ENCODE measurements at regions not wholly inside any gene's neighbourhood (a gene's known extent, or its start where the extent isn't known, plus 50 kb on each side); places are given as distances from the start of the nearest gene placed in this dataset.

DNA sequence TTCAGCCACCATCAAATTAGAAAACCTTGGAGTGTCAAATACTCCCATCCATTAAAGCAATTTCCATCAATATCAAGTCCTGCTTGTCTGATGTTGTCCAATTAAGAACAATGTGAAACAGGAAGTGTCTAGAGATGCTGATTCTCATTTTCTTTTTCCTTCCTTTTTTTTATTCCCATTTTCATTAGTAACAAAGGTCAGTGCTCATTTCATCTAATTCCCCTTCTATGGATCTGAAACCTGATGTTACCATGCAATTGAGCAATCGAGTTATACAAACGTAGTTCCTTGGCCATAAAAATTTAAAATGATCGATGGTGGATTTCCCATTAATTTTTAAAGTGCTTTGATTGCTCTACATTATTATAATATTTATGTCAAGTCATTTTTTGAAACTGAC lies 330.6 kb upstream of the ZC3H12C start:
- H3K4me1 Mint-ChIP-seq, result no peaks in the 10 kb centered on the region
- H3K27me3 Mint-ChIP-seq, result peaks cover 2% of the 10 kb centered on the region
- H3K27ac Mint-ChIP-seq, result no peak overlapping the region
- no peak for DNase-seq (ENCODE audit: low spot score in 2 of 2)
- H3K4me3 Mint-ChIP-seq, result no peak overlapping the region
- H3K9me3 Mint-ChIP-seq, result no peaks in the 10 kb centered on the region
- no peaks in the 10 kb centered on the region for H3K36me3 Mint-ChIP-seq
- no peak for ATAC-seq (ENCODE audit: low read depth)

- Mint-ChIP-seq H3K9me3 (no peaks in the 10 kb centered on the region), H3K27me3 (peaks cover 2% of the 10 kb centered on the region)
- no peak for ATAC-seq (ENCODE audit: low read depth)
These were observed 327.4 kb upstream of the ZC3H12C start for GRCh38 chr11:109765709-109766311.

GRCh38 chr11:109769858-109770257 lies 323.3 kb upstream of the ZC3H12C start:
- Mint-ChIP-seq H3K27ac (no peak overlapping the region), H3K27me3 (peaks cover 3% of the 10 kb centered on the region), H3K4me1 (no peaks in the 10 kb centered on the region), H3K4me3 (no peak overlapping the region), H3K36me3 (no peaks in the 10 kb centered on the region), H3K9me3 (no peaks in the 10 kb centered on the region)
- DNase-seq (ENCODE audit: low spot score in 2 of 2) (no peak), ATAC-seq (ENCODE audit: low read depth) (no peak)

More at GRCh38 chr11:109765709-109766311, 327.4 kb upstream of the ZC3H12C start:
- H3K36me3 Mint-ChIP-seq, result no peaks in the 10 kb centered on the region
- DNase-seq (ENCODE audit: low spot score in 2 of 2), result no peak
- no peaks in the 10 kb centered on the region for H3K4me1 Mint-ChIP-seq
- H3K27ac Mint-ChIP-seq, result no peak overlapping the region
- no peak overlapping the region for H3K4me3 Mint-ChIP-seq

GRCh38 chr11:109770323-109770722 lies 322.9 kb upstream of the ZC3H12C start:
- Mint-ChIP-seq H3K27ac (no peak overlapping the region), H3K4me3 (no peak overlapping the region), H3K9me3 (no peaks in the 10 kb centered on the region), H3K4me1 (no peaks in the 10 kb centered on the region), H3K27me3 (peaks cover 3% of the 10 kb centered on the region), H3K36me3 (no peaks in the 10 kb centered on the region)
- no peak for ATAC-seq (ENCODE audit: low read depth)
- DNase-seq (ENCODE audit: low spot score in 2 of 2), result no peak

DNA sequence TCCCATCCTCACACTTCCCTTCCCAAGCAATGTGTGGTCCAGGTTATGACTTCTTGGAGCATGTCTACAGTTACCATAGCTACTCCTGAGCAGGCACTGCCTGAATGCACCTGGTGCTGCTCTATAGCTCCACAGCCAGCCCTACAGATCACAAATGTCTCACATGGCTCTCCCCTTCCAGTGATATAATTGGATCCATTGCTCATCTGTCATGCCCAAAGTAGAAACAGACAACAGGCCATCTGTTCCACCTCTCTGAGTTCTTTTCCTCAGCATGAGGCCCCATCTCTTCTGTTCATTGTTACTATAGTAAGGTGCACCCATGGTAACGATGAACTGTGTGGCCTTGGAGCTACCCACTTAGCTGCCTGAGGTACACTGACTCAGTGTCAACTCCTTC lies 320.3 kb upstream of the ZC3H12C start:
- H3K36me3 Mint-ChIP-seq, result no peaks in the 10 kb centered on the region
- DNase-seq (ENCODE audit: low spot score in 2 of 2) (no peak), ATAC-seq (ENCODE audit: low read depth) (no peak)
- H3K27me3 Mint-ChIP-seq, result peaks cover 3% of the 10 kb centered on the region
- H3K27ac Mint-ChIP-seq, result no peak overlapping the region
- H3K9me3 Mint-ChIP-seq, result no peaks in the 10 kb centered on the region
- H3K4me1 Mint-ChIP-seq, result no peaks in the 10 kb centered on the region
- H3K4me3 Mint-ChIP-seq, result no peak overlapping the region

DNA sequence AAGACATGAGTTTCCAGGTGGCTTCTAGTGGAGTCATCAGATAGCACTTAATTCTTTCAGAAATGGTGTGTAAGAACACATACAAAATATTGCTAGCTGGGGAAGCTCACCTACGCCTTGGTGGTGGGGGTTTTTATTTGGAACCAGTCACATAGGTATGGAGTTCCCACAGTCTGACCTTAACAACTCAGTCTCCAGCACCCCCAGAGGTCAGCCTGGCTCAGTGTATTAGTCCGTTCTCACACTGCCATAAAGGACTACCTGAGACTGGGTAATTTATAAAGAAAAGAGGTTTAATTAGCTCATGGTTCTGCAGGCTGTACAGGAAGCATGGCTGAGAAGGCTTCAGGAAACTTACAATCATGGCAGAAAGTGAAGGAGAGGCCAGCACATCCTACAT lies 317.5 kb upstream of the ZC3H12C start:
- Mint-ChIP-seq H3K4me1 (no peaks in the 10 kb centered on the region), H3K4me3 (no peak overlapping the region), H3K36me3 (no peaks in the 10 kb centered on the region), H3K9me3 (no peaks in the 10 kb centered on the region), H3K27ac (no peak overlapping the region), H3K27me3 (peaks cover 3% of the 10 kb centered on the region)
- ATAC-seq (ENCODE audit: low read depth) (no peak), DNase-seq (ENCODE audit: low spot score in 2 of 2) (no peak)

- Mint-ChIP-seq H3K27me3 (peaks cover 6% of the 10 kb centered on the region), H3K4me1 (no peaks in the 10 kb centered on the region), H3K9me3 (no peaks in the 10 kb centered on the region), H3K36me3 (no peaks in the 10 kb centered on the region), H3K4me3 (no peak overlapping the region), H3K27ac (no peak overlapping the region)
- DNase-seq (ENCODE audit: low spot score in 2 of 2) (no peak), ATAC-seq (ENCODE audit: low read depth) (no peak)
These were observed 310.2 kb upstream of the ZC3H12C start for GRCh38 chr11:109783014-109783413.

DNA sequence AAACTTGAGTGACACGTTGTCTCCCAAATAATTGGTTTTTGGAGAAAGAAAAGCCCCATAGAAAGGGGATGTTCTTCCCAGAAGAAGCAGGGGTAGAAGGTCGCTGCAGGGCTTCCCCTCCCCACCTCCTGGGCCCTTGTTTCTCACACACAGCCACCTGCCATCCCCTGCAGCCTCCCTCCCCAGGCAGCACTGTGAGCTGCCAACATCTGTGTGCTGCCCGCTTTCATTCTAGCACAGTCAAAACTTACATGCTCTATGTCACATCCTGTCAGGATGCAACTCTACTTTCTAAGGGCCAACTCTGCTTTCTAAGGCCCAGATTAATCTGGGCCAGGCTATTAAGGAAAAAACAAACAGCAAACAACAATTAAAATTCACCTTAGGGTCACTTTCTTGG lies 309.4 kb upstream of the ZC3H12C start:
- Mint-ChIP-seq H3K4me3 (no peak overlapping the region), H3K27ac (no peak overlapping the region), H3K27me3 (peaks cover 6% of the 10 kb centered on the region), H3K36me3 (no peaks in the 10 kb centered on the region), H3K4me1 (no peaks in the 10 kb centered on the region), H3K9me3 (no peaks in the 10 kb centered on the region)
- no peak for ATAC-seq (ENCODE audit: low read depth)
- DNase-seq (ENCODE audit: low spot score in 2 of 2), result no peak

- H3K4me3 Mint-ChIP-seq, result no peak overlapping the region
- DNase-seq (ENCODE audit: low spot score in 2 of 2) (no peak), ATAC-seq (ENCODE audit: low read depth) (no peak)
- H3K9me3 Mint-ChIP-seq, result no peaks in the 10 kb centered on the region
- H3K27ac Mint-ChIP-seq, result no peak overlapping the region
- H3K4me1 Mint-ChIP-seq, result no peaks in the 10 kb centered on the region
- H3K36me3 Mint-ChIP-seq, result no peaks in the 10 kb centered on the region
- peaks cover 8% of the 10 kb centered on the region for H3K27me3 Mint-ChIP-seq
These were observed 308.7 kb upstream of the ZC3H12C start for GRCh38 chr11:109784536-109784935.

GRCh38 chr11:109785198-109785597 lies 308.0 kb upstream of the ZC3H12C start:
- ATAC-seq (ENCODE audit: low read depth), result no peak
- peaks cover 8% of the 10 kb centered on the region for H3K27me3 Mint-ChIP-seq
- no peaks in the 10 kb centered on the region for H3K4me1 Mint-ChIP-seq
- H3K27ac Mint-ChIP-seq, result no peak overlapping the region
- H3K36me3 Mint-ChIP-seq, result no peaks in the 10 kb centered on the region
- H3K4me3 Mint-ChIP-seq, result no peak overlapping the region
- H3K9me3 Mint-ChIP-seq, result no peaks in the 10 kb centered on the region
- no peak for DNase-seq (ENCODE audit: low spot score in 2 of 2)

DNA sequence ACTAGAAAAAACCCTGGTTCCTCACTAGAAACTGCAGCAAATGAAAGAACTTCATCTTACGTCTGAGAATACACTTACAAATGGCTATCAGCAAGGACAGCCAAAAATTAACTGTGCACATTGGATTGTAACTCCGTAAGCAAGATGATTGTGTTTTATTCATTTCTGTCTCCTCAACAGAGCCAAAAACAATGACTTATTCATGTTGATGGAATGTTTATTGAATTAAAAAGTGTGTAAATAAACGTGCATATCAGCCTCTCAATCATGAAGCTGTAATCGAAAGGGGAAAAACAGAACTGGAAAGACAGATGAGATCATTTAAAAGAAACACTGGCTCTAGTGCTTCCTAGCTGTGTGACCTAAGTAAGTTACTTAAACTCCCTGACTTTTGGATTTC lies 307.5 kb upstream of the ZC3H12C start:
- no peak for ATAC-seq (ENCODE audit: low read depth)
- no peak for DNase-seq (ENCODE audit: low spot score in 2 of 2)
- no peaks in the 10 kb centered on the region for H3K36me3 Mint-ChIP-seq
- H3K27ac Mint-ChIP-seq, result no peak overlapping the region
- H3K27me3 Mint-ChIP-seq, result peaks cover 8% of the 10 kb centered on the region
- no peak overlapping the region for H3K4me3 Mint-ChIP-seq
- no peaks in the 10 kb centered on the region for H3K9me3 Mint-ChIP-seq
- no peaks in the 10 kb centered on the region for H3K4me1 Mint-ChIP-seq

DNA sequence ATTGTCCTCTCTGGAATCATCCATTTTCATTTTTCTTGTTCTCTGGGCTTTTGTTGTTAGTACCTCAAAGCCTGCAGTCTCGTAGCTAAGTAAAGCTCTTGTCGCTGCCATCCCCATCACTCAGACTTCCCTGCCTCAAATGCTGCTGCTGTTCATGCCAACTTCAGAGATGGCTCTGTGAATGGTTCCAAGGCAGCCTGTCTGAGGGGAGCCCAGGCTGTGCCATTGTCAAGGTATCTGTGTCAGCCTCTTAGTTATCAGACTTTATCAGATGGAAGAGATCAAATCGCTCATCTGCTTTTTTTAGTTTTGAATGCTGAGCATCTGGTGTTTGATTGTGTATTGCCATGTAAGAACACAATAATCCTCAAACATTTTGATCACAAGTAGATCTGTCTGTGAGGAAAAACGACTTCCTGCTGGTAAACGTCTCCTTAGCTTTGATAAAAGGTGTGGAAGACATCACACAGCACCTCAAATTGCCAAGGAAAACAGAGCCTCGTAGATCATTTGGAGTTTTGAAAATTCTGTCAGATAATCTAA lies 304.2 kb upstream of the ZC3H12C start:
- no peak overlapping the region for H3K4me3 Mint-ChIP-seq
- no peak for ATAC-seq (ENCODE audit: low read depth)
- H3K27me3 Mint-ChIP-seq, result peaks cover 1% of the 10 kb centered on the region
- H3K9me3 Mint-ChIP-seq, result no peaks in the 10 kb centered on the region
- DNase-seq (ENCODE audit: low spot score in 2 of 2), result no peak
- H3K36me3 Mint-ChIP-seq, result no peaks in the 10 kb centered on the region
- H3K27ac Mint-ChIP-seq, result no peak overlapping the region
- no peaks in the 10 kb centered on the region for H3K4me1 Mint-ChIP-seq

DNA sequence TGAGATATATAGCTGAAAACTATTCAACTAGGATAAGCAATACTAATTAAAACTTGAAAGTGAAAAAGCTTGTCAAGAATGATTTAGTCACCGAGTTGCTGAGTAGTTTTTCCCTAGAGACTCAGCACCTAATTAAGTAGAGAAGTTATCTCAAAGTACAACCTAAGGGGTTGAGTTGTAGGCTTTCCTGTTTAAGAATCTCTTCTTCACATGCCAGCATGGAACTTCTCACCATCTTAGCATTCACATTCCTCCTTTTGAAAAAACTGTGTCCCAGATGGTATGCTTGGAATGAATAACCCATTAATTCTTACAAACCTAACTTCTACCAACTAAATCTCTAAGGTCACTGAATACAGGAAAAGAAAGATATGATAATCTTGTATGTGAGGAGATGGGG lies 303.3 kb upstream of the ZC3H12C start:
- H3K4me1 Mint-ChIP-seq, result no peaks in the 10 kb centered on the region
- no peaks in the 10 kb centered on the region for H3K9me3 Mint-ChIP-seq
- H3K36me3 Mint-ChIP-seq, result no peaks in the 10 kb centered on the region
- H3K4me3 Mint-ChIP-seq, result no peak overlapping the region
- no peak for ATAC-seq (ENCODE audit: low read depth)
- DNase-seq (ENCODE audit: low spot score in 2 of 2), result no peak
- no peak overlapping the region for H3K27ac Mint-ChIP-seq
- peaks cover 4% of the 10 kb centered on the region for H3K27me3 Mint-ChIP-seq

DNA sequence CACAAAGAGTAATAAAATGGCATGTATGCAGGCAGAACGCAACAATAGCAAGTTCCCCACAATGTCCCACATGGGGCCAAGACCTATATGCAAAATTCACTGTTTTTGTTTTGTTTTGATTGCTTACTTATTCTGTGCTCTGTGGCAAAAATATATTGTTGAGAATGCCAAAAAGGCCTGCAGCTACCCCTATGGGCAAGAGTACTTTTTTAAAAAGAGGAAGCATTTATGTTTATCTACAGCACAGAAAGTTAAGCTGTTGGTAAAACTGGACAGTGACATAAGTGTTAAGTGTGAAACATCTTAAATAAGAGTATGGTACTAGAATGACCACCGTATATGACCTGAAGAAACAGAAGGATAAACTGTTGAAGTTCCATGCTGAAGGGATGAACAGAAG lies 301.9 kb upstream of the ZC3H12C start:
- ATAC-seq (ENCODE audit: low read depth) (no peak), DNase-seq (ENCODE audit: low spot score in 2 of 2) (no peak)
- Mint-ChIP-seq H3K36me3 (no peaks in the 10 kb centered on the region), H3K4me1 (no peaks in the 10 kb centered on the region), H3K27me3 (peaks cover 4% of the 10 kb centered on the region), H3K4me3 (no peak overlapping the region), H3K9me3 (no peaks in the 10 kb centered on the region), H3K27ac (no peak overlapping the region)

DNA sequence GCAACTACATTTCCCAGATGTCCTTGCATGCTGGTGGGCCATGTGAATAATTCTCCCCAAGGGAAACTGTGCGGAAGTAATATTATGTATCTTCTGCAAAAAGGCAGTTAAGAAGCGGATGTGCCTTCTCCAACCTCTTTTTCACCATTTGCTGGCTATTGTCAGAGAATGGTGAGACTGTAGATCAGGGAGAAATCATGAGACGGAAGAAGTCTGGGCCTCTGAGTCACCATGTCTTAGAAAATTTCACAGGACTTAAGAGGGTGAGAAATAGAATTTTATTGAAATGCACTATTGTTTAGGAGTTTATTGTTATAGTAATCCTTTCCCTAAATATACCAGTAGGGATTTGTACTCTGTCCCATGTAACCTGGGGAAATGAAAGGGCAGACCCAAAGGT lies 298.7 kb upstream of the ZC3H12C start:
- Mint-ChIP-seq H3K36me3 (no peaks in the 10 kb centered on the region), H3K27ac (no peak overlapping the region), H3K4me1 (no peaks in the 10 kb centered on the region), H3K27me3 (peaks cover 3% of the 10 kb centered on the region), H3K9me3 (no peaks in the 10 kb centered on the region), H3K4me3 (no peak overlapping the region)
- no peak for ATAC-seq (ENCODE audit: low read depth)
- DNase-seq (ENCODE audit: low spot score in 2 of 2), result no peak

All from memory B cell (primary cell).